GM18870 (cell line): ENCODE measurements at regions not wholly inside any gene's neighbourhood (a gene's known extent, or its start where the extent isn't known, plus 50 kb on each side); places are given as distances from the start of the nearest gene placed in this dataset.

Source experiments
- ATAC-seq: cut with Tn5 transposase; IDR thresholded peaks from one replicate; pipeline ENCODE4 v1.9.1; 2021; ENCODE audit warnings: moderate library complexity; ENCODE audit not compliant: unreplicated experiment

DNA sequence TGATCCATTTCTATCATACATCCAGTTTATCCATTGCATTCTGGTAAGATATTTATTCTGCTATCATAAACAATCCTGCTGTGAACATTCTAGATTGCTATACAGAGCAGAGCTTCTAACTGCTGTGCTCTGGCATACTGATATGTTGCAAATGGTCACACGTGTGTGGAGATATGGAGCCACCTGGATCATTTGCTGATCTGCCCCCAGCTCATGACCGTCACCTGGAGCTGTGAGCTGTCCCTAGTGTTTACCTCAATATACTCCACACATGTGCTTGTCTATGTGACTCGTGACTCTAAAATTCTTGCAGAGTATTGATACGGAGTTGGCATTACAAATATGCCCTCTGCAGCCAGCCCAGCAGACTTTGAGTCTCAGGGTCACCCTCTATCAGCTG, 164.5 kb upstream of the ZFHX3 start:
- ATAC-seq: no peak

DNA sequence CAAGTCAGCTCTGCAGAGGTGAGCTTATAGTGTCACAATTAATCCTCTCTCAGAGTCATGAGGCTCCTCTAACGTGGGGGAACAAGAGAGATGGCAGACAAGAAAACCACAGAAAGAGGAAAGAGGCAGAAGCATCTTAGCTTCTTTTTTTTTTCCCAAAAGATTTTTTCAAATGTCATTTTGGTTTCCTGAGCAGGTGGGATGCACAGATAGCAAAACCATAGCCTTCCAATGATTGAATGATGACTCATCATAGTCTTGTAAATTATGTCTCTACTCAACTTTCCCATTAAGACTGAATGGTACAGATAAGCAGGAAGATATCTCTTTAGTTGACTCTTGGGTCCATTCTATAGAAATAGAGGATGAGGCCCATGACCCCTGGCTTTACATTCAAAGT, 162.8 kb upstream of the ZFHX3 start:
- ATAC-seq: no peak

DNA sequence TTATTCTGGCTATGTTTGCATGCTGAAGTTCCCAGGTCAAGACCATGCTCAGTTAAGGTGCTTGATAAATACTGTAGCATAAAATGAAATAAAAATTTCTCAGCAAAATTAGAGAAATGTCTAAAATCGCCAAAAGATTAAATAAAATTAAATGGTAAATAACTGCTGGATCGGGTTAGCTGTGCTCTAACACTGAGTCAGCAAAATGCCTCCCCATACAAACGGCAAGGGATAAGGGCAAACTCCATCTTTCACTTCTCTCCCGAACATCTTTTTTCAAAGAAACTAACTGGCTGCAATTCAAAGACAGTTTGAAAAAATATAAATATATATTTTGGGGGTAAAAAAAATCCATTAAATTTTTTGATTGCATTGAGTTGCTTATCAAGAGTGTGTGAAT, 162.2 kb upstream of the ZFHX3 start:
- ATAC-seq: no peak

DNA sequence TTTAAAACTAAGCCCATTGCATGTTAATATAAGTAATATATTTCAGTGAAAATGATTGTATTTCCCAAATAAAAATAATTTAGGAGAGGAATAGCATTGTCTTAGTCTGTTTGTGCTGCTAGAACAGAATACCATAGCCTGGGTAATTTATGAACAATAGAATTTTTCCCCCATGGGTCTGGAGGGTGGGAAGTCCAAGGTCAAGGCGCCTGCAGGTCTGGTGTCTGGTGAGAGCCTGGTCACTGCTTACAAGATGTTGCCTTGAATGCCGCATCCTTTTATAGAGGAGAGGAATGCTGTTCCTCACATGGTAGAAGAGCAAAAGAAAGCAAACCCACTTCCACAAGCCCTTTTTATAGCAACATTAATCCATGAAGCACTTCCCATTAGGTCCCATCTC, 161.3 kb upstream of the ZFHX3 start:
- ATAC-seq: no peak

DNA sequence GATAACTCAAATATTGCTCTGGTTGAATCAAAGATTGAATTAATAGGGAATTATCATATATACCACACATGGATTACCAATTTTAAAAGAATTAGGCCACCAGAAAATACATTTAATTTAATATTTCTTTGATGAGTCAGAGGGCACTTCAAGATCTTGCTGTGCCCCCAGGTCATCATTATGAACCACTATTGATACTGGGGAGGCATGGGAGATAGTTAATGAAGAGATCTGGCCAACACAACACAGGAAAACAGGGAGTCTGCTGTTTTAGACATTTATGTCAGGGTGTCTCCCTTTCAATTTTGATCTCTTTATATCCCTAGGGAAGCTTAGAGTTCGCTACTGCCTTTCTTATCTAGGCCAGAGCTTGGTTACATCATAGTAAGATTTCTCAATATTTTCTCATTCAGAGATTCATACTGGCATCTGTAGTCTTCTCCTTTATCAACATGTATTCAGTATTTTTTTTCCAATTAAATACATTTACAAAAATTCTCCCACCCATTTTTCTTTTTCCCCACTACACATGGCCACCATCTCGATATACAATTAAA, 158.3 kb upstream of the ZFHX3 start:
- no peak for ATAC-seq

DNA sequence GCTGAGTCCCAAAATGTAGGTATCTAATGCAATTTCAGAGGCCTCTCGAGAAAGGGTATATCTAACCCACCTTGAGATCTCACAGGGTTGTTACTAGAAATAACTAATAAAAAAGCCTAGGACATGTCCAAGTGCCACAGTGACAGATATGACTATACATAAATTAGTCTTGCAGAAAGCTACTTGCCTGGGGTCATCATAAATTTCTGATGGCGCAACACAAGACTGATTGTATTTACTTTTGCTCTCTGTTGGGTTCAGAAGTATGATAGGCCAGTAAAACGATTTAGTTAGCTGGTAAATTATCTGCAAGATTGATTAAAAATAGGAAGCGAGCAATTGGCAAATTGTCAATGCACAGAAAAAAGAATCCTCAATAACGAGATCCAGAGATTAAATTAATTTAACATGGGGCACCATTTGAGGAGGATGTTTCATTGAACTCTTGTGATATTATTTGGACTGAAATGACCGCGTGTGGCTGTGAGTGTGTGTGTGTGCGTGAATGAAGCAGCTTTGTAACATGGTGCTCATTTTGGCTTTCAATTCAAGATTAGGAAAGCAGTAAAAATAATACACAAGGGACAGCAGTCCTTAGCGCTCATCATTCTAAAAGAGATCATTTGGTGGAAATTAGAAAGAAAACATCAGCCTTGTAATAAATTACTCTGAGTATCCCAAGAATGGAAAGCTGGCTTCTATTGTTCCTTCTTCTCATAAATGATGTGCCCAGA, 157.4 kb upstream of the ZFHX3 start:
- no peak for ATAC-seq

DNA sequence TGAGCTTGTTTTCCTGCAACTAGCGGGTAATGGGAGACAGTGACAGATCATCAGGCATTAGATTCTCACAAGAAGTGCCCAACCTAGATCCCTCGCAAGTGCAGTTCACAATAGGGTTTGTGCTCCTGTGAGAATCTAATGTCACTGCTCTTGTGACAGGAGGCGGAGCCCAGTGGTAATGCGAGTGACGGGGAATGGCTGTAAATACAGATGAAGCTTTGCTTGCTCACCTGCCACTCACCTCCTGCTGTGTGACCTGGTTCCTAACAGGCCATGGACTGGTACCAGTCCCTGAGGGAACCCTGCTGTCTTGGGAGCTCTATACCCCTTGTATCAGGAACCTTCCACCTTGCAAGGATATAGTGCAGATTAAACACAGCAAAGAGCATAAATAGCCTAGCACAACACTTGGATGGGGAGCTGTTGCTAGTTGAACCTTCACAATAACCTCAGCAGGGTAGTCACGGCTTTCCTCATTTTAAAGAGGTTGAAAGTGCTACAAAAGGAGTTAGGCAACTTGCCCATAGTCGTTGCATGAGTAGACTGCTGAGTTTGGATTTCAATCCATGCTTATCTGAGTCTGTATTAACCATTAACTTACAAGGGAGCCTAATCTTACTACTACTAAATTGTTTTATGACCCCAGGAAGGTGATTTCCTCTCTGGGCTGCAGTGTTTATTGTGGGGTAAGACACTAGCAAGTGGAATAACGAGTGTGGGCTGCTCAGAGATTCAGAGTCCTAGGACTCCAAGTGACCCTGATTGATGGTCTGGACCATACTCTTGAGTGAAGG, 156.6 kb upstream of the ZFHX3 start:
- ATAC-seq: no peak

DNA sequence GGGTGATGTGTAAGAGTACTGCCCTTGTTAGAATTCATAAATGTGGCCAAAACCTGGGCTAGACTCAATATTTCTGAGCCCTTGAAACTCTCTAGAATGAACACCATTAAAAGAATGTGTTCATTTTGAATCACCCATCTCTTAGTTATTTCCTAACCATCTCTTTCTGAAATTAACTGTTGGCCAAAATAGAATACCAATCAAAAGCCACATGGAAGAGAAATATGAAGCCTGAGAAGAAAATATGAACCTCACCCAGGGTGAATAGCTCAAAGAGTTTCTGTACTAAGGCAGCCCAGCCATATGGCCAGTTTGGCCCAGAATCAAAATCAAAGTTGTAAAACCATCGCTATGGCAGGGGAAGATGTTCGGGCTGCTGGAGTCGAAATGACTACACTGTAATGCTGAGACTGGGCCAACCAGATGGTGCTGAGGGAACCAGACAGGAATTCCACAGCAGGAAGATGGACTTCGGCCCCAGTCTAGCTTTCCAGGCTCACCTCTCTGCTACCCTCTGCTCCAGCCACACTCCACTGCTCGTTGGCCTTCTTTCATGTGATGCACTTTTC, 154.3 kb upstream of the ZFHX3 start:
- no peak for ATAC-seq

DNA sequence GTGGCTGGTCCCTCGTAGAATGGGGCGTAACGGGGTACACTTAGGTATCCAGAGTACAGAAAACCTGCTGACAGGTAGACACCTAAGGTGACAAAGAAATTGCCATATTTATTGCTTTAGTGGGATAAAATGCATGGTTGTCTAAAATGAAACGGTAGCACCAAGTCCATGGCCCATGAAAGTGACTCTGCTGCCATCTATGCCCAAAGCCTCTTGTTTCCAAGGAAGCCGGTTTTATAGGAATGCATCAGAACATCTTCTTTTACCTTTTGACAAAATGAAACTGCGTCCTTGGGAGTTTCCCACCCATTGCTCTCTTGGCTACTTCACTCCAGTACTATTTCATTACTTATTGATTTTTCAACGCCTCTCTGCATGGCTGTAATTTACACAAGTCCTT, 151.3 kb upstream of the ZFHX3 start:
- no peak for ATAC-seq

DNA sequence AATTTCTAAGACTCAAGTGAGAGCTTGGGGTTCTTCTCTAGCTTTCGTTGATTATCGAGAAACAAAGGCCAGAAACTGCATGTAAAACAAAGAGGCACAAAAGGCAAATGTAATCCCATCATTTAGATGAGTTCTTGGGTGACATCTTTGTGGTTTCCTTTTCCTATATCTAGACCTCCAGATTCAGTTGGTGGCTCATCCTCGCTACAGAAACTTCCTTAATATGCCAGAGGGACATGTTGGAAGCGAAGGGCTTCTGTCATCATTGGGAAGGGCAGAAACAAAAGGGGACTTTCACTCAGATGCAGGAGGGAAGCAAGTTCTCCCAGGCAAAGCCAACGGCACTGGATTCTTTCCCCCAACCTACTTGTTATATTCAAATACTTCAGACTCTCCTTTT, 150.6 kb upstream of the ZFHX3 start:
- no peak for ATAC-seq

DNA sequence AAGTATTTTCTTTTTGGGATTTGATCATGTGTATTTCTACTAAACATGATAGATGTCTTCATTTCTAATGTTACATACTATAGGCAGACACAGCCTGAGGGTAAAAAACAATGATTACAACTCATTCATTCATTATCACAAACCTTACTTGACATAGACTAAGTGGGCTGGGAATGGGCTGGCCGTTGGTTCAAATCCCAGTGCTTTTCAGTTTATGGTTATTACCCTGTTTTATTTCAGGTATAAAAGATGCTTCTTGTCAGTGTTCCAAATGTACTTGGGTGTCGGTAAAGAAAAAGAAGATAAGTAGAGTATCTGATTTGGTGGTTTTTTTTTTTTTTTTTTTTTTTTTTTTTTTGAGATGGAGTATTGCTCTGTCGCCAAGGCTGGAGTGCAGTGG, 149.7 kb upstream of the ZFHX3 start:
- no peak for ATAC-seq

DNA sequence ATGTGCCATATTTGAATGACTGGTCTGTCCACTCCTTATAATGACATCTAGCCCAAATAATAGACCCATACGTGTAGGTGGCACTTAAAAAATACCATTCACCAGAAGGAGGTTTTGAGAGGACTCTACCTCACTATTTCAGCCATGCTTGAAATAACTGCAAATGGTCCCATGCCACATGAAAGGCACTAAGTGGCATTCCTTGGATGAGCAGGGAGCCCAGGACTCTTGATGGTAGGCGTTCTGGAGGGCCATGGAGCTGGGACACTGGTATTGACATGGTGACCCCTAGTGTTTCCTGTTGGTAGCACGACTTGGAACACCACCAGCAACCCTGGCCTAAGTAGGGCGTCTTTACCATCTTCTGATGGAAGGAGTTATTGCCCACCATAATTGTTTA, 148.7 kb upstream of the ZFHX3 start:
- ATAC-seq: no peak

DNA sequence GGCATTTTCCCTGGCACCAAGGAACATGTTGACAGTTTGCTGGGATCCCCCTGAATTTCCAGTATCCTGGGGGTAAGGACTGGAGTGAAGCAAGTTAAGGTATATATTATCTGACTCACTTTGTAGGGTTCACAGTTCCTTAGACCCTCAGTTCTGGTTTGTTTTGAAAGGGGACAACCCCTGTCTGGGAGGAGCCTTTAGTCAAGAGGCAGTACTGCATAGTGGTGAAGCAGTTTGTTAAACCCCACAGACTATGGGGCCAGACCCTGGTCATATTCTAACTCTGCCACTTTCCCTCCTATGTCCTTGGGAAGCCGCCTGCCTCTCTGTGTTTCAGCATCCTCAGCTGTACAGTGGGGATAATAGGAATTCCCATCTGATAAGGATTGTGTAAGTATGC, 145.5 kb upstream of the ZFHX3 start:
- no peak for ATAC-seq

DNA sequence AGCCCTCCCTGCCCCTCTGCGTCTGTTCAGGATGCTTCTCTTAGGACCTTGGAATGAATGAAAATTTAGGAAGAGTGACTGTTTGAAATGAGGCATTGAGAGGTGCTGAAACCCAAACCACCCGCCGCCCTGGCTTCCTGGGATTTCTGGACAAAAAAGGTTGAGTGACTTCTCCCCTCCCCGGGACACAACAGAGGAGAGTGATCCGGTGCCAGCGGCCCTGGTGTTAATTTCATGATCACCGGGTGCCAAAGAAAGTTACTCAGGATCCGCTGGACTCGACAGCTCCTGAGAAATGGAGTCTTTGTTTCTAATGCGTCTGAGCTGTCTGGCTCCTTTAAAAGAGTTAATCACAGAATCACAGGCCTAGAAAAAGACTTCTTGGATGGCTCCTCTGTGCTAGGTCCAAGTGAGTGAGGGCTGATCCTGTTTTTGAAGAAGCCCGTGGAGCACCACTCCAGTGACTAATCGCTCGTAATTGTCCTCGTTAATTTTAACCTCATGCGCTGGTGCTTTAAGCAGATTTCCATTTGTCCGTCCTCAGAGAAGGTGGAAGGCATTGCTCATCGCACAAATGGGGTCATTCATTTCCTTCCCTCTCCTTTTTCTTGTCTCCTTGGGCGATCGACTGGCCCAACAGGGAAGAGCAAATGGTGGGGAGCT, 144.4 kb upstream of the ZFHX3 start:
- ATAC-seq: no peak

DNA sequence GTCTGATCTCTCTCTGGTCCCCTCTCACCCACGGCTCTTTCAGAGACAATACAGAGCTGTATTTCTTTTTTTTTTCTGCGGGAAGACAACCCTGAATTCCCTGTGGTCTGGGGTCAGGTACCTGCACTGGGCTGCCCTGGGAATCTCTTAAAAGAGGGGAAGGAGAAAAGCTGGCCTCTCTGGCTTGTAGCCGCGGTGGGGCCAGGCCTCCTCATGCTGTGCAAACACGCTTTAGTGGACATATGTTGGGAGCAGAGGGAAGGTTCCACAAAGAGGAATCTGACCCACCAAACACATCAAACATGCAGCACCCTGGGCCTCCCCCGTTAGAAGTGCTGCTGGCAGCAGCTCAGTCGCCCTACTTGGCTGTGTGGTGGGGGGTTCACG, 143.7 kb upstream of the ZFHX3 start:
- no peak for ATAC-seq

DNA sequence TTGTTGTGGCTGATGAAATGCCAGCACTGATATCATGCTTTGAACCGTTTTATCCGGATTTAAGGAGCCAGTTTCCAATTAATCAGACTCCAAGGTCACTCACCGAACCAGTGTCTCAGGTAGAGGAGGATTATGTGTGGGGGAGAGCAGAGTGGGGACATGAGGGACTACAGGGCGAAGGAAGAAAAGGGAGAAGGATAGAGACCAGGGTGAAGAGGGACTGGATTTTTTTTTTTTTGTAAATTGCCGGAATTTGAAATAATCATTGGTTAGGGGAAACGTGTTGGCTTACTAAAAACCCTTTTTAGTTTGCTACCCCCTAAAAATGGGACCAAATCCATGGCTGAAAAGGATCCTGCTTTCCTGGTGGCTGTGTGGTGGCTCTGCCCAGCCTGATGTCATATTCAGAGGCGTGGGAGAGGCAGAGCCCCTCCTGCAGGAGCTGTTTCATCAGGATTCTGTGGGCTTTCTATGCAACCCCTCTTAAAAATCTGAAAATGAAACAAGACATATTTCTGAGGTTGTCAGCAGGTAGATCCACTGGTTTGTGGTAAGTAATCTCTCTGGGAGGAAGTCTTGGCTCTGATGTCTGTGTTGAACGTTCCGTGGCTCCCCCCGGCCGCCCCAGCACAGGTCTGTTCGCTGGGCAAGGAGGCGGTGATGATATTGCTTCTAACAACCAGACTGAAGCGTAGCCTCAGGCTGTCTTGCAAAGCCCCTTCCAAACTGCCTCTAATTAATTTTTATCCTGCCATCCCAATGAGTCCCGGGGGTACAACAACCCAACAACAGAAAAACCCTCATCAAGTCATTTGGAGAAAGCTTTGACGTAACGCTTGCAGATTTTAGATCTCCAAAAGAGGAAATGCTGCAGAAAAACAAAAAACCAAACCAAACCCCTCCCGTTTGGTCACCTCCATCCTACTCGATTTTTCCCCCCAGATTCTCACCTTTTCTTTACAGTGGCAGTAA, 143.0 kb upstream of the ZFHX3 start:
- no peak for ATAC-seq

DNA sequence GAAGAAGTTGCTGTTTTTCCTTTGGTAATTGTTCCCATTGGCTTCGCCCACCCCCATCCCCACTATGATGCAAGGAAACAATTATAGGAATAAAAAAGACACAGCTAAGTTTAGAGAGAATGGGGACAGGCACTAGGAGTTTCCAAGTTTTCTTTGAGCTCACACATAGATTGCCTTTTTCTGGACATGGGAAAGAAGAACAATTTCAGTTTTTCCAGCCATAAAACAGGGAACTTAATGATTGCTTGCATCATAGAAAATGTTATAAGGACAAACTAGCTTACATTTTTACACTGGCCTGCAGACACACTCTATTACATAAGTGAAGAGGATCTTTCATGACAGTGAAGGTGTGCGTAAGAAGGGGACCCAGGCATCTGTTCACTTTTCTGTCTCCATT, 142.3 kb upstream of the ZFHX3 start:
- ATAC-seq: no peak

DNA sequence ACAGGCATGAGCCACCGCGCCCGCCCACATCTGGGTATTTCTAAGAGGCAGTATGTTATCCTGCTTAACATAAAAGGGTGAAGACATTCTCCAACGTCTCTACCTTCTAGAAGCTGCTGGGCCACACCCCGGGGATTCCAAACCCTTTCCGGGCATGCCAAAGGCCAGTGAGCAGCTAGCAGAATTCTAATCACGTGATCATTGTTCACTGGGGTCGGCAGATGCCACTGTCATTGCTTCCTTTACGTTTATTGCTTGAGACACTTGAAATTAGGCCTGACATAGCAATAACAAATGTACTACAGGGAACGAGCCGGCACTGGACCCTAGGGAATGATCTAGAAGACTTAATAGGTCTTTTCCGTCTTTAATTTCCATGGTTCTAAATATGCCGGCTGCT, 141.2 kb upstream of the ZFHX3 start:
- no peak for ATAC-seq

DNA sequence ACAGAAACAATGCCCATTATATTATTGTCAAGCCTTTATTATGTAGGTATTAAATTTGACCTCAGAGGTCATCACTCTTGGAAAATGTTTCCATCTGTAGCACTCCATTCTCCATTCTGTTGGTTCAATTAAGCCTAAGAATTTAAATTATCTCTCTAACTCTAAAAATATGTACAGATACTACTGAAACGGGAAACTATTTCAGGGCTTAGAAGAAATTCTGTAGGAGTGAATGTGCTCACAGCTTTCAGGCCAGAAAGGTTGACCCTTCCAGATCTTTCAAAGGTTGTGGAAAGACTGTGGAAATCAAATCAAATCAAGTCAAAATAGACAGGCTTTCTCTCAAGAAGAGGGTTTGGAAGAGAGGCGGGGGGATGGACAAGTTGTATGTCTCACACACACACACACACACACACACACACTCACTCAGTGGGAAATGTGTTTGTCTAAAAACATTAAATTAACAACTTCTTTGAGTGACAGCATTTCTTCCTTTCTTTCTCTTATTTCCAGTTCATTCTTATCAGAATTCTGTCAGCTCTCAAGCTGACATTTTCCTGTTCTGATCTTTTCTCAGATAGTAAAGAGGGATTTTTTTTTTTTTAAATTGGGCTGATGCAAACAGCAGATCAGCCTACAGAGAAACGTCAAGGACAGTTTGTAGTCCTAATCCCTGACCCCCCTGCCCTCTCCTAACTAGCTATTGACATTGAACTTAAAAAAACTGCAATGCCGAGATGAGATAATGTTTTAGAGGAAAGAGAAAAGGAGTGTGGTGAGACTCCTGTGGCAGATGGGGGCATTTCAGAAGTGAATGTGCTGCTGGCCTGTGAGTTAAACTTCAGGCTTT, 139.0 kb upstream of the ZFHX3 start:
- no peak for ATAC-seq
